LNCaP clone FGC (cell line): ENCODE measurements at regions not wholly inside any gene's neighbourhood (a gene's known extent, or its start where the extent isn't known, plus 50 kb on each side); places are given as distances from the start of the nearest gene placed in this dataset.

Source experiments
- DNase-seq: peaks from one replicate; pipeline ENCODE4 v3.0.0-alpha.2; 2011; ENCODE audit warnings: low read depth
- H3K4me3 ChIP-seq: 2 replicates; pipeline ENCODE4 v1.5.1; 2011; ENCODE audit warnings: mild to moderate bottlenecking, low read depth, low read length, control low read depth
- TF ChIP-seq, protein P1 (sequence below): IDR thresholded peaks from 2 replicates; pipeline ENCODE4 v1.5.1; 2012; ENCODE audit warnings: mild to moderate bottlenecking; ENCODE audit not compliant: control insufficient read depth, insufficient read depth; ENCODE audit errors: extremely low read depth

DNA sequence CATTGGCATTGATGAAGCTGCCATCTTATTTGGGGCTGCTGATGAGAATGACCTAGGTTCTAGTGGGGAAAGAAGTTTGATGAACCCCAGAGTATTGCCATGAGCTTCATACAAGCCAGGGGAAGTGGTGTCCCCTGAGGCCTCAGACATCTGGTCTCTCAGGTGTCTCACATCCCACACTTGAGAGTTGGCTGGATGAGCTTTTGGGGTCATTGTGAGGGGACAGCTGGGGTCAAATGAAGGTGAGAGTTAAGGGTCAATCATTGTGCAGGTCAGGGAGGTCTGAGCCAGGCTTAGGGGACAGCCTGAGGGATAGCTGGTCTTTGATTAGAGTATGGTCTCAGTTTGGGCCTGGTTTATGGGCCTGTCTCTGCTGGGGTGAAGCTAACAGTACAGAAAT is 336.5 kb downstream of the CYP26B1 start:
- DNase-seq, result no peak
- H3K4me3 ChIP-seq, result no peak overlapping the region
- TF ChIP-seq, protein P1, sequence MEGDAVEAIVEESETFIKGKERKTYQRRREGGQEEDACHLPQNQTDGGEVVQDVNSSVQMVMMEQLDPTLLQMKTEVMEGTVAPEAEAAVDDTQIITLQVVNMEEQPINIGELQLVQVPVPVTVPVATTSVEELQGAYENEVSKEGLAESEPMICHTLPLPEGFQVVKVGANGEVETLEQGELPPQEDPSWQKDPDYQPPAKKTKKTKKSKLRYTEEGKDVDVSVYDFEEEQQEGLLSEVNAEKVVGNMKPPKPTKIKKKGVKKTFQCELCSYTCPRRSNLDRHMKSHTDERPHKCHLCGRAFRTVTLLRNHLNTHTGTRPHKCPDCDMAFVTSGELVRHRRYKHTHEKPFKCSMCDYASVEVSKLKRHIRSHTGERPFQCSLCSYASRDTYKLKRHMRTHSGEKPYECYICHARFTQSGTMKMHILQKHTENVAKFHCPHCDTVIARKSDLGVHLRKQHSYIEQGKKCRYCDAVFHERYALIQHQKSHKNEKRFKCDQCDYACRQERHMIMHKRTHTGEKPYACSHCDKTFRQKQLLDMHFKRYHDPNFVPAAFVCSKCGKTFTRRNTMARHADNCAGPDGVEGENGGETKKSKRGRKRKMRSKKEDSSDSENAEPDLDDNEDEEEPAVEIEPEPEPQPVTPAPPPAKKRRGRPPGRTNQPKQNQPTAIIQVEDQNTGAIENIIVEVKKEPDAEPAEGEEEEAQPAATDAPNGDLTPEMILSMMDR, result no peak

DNA sequence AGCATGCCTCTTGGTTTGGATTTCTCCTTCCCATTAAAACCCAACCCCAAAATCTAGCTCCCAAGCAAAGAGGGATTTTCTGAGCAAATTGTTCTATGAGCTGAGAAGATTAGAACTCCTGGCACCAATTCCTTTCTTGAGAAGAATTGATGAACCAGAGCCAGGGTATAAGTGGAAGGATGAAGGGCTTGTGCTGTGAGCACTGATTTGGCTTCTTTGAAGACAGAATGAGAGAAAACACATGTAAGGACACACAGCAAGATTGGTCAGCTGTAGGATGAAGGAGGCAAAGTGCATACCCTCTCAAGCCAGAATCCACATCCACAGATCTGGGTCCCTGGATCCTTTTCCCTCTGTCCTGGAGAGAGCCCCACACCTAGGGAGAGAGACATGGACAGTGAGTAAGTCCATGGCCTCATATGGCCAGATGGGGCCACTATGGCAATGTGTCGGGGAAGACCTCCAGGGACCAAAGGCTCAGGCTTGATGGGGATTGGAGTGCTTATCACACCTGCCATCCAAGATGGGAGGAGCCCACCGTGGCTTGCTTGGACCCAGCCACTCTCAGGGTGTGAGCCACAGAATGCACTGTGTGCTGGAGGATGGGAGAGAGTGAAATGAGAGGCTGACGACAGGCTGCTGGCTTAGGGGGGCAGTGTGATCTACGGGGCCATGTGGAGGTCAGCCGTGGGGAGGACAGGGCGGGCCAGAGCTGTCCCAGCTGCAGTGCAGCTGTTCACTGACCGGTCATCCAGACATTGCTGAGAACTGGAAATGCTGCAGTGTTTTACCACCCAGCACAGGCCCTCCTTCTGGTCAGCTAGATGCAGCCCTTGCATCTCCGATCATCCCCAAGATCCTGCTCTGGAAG is 339.8 kb downstream of the CYP26B1 start:
- TF ChIP-seq, protein P1, result no peak
- H3K4me3 ChIP-seq, result no peak overlapping the region
- DNase-seq, result no peak

DNA sequence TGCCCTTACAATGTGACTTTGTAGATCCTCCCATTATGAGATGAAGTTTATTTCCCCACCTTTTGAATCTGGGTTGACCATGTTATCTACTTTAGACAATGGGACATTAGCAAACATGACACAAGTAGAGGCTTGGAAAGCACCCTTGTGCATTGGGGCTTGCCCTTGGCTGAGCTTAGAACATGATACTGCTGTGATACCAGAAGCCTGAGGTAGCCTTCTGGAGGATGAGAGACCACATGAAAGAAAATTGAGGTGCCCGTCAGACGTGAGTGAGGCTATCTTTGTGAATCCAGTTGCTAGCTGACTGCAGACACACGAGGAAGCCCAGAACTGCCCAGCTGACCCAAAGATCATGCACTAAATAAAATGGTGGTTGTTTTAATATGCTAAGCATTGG is 341.2 kb downstream of the CYP26B1 start:
- no peak for DNase-seq
- H3K4me3 ChIP-seq, result no peak overlapping the region
- TF ChIP-seq, protein P1, result no peak

DNA sequence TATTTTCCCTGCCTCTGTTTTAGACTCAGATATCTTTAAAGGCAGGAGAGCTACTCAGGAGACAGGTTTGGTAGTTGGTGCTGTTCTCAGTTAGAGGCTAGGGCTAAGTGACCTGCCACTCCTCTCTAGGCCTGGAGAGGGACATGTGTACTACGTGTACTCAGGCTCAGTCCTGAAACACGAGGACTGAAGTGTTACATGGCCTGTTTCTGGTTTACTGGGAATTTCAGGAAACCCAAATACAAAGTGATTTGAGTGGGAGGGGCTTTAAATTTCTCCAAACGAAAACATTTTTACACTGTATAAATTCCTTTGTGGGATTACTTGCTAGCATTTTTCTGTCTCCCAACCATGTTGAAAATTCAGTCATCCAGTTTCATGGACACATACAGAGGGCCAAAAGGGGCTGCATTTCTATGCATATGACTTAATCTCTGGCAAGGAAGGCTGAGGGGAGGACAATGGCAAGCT is 343.3 kb downstream of the CYP26B1 start:
- TF ChIP-seq, protein P1, result no peak
- DNase-seq, result no peak

DNA sequence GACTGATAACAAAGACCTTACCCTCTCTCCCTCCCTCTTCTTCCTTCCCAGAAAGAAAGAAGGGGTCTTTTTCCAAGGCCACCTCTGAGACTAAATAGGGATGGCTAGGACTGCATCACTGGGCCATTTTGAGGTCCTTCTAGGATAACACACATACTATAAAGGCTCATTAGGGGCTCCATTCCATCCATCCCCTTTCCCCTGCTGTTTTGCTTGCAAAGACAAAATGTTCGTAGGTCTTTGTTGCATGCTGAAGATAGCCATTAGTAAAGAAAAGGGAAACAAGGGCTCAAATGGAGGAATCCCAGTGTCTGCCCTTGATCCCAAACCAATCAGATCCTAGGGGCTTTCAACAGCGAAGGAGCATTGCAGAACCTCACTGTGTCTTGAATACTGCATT is 344.3 kb downstream of the CYP26B1 start:
- TF ChIP-seq, protein P1, result no peak
- H3K4me3 ChIP-seq, result no peak overlapping the region
- no peak for DNase-seq

More for the DNA sequence above, 343.3 kb downstream of the CYP26B1 start:
- no peak overlapping the region for H3K4me3 ChIP-seq

DNA sequence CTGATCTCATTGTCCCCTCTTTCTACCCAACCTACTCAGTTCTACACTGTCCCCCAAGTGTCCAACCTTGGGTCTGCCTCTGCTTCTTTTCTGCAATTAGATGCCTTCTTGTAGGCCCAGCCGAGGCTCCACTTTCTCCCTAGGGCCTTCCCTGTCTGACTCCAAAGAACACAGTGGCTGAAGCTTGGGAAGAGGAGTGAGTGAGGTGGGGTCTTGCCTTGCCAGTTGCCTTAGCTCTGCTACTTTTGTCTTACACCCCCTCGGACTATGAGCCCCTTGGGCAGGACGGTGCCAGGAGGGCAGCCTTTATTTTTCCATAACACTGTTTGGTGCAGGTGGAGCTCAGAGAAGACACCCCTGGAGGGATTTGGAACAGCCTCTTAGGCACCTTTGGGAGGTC is 345.1 kb downstream of the CYP26B1 start:
- no peak for DNase-seq
- H3K4me3 ChIP-seq, result no peak overlapping the region
- TF ChIP-seq, protein P1, result no peak
